ENCODE measurements at regions not wholly inside any gene's neighbourhood (a gene's known extent, or its start where the extent isn't known, plus 50 kb on each side); places are given as distances from the start of the nearest gene placed in this dataset.

DNA sequence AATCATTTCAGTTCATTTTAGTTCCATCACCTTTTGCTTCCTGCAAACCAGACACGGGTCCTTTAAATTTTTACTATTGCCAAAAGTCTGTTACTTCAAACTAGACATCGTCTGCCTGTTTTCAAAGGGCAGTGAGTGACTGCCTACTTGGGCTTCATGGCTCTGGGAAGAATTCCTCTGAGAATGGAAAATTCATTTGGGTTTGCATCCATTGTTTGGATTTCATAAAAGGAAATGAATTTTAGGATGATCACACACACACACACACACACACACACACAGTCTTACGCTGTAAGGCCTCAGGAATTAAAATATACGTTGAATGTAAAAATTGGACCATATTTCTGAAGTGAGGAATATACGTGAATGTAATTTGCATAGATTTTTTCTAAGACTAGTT lies 1584.3 kb upstream of the ACVR2A start:
- H4K20me1 ChIP-seq (replicated peaks; ENCODE audit: insufficient read depth): no peaks in the 10 kb centered on the region
- Mint-ChIP-seq H3K4me3 (no peak overlapping the region), H3K9me3 (0 out of 3 replicates have a peak, but pooled peaks cover 3% of the 10 kb centered on the region), H3K27ac (no peak overlapping the region), H3K27me3 (ENCODE audit: insufficient read depth, low read depth, poor library complexity) (no peaks in the 10 kb centered on the region), H3K4me1 (peaks cover 2% of the 10 kb centered on the region; the same call in 1 of the 3 replicates), H3K36me3 (ENCODE audit: low read depth) (0 out of 3 replicates have a peak, but pooled peaks cover 8% of the 10 kb centered on the region)
- no peak for TF ChIP-seq STAT1 (IDR thresholded peaks at IDR 0.05; ENCODE audit: unreplicated experiment)
- no peak for TF ChIP-seq EZH2phosphoT487 (IDR thresholded peaks at IDR 0.05; ENCODE audit: unreplicated experiment)
- TF ChIP-seq, protein P1, sequence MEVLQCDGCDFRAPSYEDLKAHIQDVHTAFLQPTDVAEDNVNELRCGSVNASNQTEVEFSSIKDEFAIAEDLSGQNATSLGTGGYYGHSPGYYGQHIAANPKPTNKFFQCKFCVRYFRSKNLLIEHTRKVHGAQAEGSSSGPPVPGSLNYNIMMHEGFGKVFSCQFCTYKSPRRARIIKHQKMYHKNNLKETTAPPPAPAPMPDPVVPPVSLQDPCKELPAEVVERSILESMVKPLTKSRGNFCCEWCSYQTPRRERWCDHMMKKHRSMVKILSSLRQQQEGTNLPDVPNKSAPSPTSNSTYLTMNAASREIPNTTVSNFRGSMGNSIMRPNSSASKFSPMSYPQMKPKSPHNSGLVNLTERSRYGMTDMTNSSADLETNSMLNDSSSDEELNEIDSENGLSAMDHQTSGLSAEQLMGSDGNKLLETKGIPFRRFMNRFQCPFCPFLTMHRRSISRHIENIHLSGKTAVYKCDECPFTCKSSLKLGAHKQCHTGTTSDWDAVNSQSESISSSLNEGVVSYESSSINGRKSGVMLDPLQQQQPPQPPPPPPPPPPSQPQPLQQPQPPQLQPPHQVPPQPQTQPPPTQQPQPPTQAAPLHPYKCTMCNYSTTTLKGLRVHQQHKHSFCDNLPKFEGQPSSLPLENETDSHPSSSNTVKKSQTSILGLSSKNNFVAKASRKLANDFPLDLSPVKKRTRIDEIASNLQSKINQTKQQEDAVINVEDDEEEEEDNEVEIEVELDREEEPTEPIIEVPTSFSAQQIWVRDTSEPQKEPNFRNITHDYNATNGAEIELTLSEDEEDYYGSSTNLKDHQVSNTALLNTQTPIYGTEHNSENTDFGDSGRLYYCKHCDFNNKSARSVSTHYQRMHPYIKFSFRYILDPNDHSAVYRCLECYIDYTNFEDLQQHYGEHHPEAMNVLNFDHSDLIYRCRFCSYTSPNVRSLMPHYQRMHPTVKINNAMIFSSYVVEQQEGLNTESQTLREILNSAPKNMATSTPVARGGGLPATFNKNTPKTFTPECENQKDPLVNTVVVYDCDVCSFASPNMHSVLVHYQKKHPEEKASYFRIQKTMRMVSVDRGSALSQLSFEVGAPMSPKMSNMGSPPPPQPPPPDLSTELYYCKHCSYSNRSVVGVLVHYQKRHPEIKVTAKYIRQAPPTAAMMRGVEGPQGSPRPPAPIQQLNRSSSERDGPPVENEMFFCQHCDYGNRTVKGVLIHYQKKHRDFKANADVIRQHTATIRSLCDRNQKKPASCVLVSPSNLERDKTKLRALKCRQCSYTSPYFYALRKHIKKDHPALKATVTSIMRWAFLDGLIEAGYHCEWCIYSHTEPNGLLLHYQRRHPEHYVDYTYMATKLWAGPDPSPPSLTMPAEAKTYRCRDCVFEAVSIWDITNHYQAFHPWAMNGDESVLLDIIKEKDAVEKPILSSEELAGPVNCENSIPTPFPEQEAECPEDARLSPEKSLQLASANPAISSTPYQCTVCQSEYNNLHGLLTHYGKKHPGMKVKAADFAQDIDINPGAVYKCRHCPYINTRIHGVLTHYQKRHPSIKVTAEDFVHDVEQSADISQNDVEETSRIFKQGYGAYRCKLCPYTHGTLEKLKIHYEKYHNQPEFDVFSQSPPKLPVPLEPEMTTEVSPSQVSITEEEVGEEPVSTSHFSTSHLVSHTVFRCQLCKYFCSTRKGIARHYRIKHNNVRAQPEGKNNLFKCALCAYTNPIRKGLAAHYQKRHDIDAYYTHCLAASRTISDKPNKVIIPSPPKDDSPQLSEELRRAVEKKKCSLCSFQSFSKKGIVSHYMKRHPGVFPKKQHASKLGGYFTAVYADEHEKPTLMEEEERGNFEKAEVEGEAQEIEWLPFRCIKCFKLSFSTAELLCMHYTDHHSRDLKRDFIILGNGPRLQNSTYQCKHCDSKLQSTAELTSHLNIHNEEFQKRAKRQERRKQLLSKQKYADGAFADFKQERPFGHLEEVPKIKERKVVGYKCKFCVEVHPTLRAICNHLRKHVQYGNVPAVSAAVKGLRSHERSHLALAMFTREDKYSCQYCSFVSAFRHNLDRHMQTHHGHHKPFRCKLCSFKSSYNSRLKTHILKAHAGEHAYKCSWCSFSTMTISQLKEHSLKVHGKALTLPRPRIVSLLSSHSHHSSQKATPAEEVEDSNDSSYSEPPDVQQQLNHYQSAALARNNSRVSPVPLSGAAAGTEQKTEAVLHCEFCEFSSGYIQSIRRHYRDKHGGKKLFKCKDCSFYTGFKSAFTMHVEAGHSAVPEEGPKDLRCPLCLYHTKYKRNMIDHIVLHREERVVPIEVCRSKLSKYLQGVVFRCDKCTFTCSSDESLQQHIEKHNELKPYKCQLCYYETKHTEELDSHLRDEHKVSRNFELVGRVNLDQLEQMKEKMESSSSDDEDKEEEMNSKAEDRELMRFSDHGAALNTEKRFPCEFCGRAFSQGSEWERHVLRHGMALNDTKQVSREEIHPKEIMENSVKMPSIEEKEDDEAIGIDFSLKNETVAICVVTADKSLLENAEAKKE (CRISPR knock-in tag; IDR thresholded peaks at IDR 0.05): no peak
- no peak for TF ChIP-seq REST (IDR thresholded peaks at IDR 0.05; ENCODE audit: unreplicated experiment)
- no peak for TF ChIP-seq EZH2 (IDR thresholded peaks at IDR 0.05; ENCODE audit: low read depth, unreplicated experiment)
- TF ChIP-seq, protein P2, sequence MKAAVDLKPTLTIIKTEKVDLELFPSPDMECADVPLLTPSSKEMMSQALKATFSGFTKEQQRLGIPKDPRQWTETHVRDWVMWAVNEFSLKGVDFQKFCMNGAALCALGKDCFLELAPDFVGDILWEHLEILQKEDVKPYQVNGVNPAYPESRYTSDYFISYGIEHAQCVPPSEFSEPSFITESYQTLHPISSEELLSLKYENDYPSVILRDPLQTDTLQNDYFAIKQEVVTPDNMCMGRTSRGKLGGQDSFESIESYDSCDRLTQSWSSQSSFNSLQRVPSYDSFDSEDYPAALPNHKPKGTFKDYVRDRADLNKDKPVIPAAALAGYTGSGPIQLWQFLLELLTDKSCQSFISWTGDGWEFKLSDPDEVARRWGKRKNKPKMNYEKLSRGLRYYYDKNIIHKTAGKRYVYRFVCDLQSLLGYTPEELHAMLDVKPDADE (IDR thresholded peaks at IDR 0.05): no peak
- no peak for TF ChIP-seq ZNF114 (CRISPR knock-in tag; IDR thresholded peaks at IDR 0.05)
- TF ChIP-seq CREB1 (CRISPR knock-in tag; IDR thresholded peaks at IDR 0.05; ENCODE audit: low read depth): no peak
- TF ChIP-seq POLR2AphosphoS5 (IDR thresholded peaks at IDR 0.05; ENCODE audit: low read depth): no peak
- no peak for TF ChIP-seq JUNB (IDR thresholded peaks at IDR 0.05; ENCODE audit: unreplicated experiment)
- no peak for TF ChIP-seq ZNF331 (CRISPR knock-in tag; IDR thresholded peaks at IDR 0.05; ENCODE audit: low read depth)
- TF ChIP-seq, protein P3, sequence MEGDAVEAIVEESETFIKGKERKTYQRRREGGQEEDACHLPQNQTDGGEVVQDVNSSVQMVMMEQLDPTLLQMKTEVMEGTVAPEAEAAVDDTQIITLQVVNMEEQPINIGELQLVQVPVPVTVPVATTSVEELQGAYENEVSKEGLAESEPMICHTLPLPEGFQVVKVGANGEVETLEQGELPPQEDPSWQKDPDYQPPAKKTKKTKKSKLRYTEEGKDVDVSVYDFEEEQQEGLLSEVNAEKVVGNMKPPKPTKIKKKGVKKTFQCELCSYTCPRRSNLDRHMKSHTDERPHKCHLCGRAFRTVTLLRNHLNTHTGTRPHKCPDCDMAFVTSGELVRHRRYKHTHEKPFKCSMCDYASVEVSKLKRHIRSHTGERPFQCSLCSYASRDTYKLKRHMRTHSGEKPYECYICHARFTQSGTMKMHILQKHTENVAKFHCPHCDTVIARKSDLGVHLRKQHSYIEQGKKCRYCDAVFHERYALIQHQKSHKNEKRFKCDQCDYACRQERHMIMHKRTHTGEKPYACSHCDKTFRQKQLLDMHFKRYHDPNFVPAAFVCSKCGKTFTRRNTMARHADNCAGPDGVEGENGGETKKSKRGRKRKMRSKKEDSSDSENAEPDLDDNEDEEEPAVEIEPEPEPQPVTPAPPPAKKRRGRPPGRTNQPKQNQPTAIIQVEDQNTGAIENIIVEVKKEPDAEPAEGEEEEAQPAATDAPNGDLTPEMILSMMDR (conservative IDR thresholded peaks at IDR 0.05; ENCODE audit: low read depth in 2 of 2): no peak
- TF ChIP-seq NANOG (IDR thresholded peaks at IDR 0.05; ENCODE audit: borderline replicate concordance): no peak
- H3K27me3 ChIP-seq (ENCODE audit: insufficient read depth): no peaks in the 10 kb centered on the region
- no peak overlapping the region for H3K4me2 ChIP-seq
- H3K4me1 ChIP-seq (ENCODE audit: insufficient read depth): 0 out of 2 replicates have a peak, but pooled peaks cover 5% of the 10 kb centered on the region
- no peaks in the 10 kb centered on the region for H3K79me2 ChIP-seq (replicated peaks; ENCODE audit: insufficient read depth)
- H3K27ac ChIP-seq (ENCODE audit: low read depth): no peak overlapping the region
- peaks cover 4% of the 10 kb centered on the region; the same call in 1 of the 2 replicates for H3K9me2 ChIP-seq (ENCODE audit: insufficient read depth)
- no peaks in the 10 kb centered on the region for H3K36me3 ChIP-seq (ENCODE audit: insufficient read depth)
- no peak for ATAC-seq
- H2AFZ ChIP-seq: peak overlapping the region; percentile 80; the same call in 1 of the 2 replicates
- H3F3A ChIP-seq (replicated peaks; ENCODE audit: low read depth): no peaks in the 10 kb centered on the region
- no peak for DNase-seq (ENCODE audit: low spot score)
- H3K4me3 ChIP-seq: no peak overlapping the region

Measured in GM23338 (cell line).